Stimulated activated naive CD8-positive, alpha-beta T cell treated with anti-CD3 and anti-CD28 coated beads, Interleukin-15, Interleukin-2, amounts not matched to agents 100 ng/mL and 50 ng/mL, for 24 hours (primary cell): ENCODE measurements at regions not wholly inside any gene's neighbourhood (a gene's known extent, or its start where the extent isn't known, plus 50 kb on each side); places are given as distances from the start of the nearest gene placed in this dataset.

Source experiments
- H3K27ac Mint-ChIP-seq: one replicate; pipeline ENCODE4 v1.8.0; 2021; ENCODE audit warnings: mild to moderate bottlenecking, mixed read lengths
- H3K27me3 Mint-ChIP-seq: one replicate; pipeline ENCODE4 v1.8.0; 2021; ENCODE audit warnings: mixed read lengths
- H3K36me3 Mint-ChIP-seq: one replicate; pipeline ENCODE4 v1.8.0; 2021; ENCODE audit warnings: low read depth, mixed read lengths
- H3K4me1 Mint-ChIP-seq: one replicate; pipeline ENCODE4 v1.8.0; 2021; ENCODE audit warnings: low read depth, mixed read lengths
- H3K4me3 Mint-ChIP-seq: one replicate; pipeline ENCODE4 v1.8.0; 2021; ENCODE audit warnings: mild to moderate bottlenecking, mixed read lengths
- H3K9me3 Mint-ChIP-seq: one replicate; pipeline ENCODE4 v1.8.0; 2021; ENCODE audit warnings: mixed read lengths

DNA sequence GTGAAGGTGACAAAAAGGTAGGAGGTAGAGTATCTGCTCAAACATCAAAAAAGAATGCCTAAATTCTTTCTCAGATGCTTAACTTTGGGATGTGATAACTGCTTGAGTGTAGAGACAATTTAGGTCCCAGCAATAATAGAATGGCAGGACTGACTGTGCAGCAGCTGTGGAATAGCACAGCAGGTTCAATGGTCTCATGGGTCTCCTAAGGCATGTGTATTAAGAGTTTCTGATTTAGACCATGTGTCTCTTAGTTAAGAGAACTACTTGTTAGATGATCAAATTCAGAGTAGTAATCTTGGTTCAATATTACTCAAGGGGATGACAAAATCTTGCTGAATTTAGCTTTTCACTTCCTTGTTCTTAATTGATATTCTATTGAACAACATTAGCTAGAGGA is 72.0 kb downstream of the ALX1 start:
- H3K9me3 Mint-ChIP-seq: peaks cover 3% of the 10 kb centered on the region
- no peaks in the 10 kb centered on the region for H3K27me3 Mint-ChIP-seq
- H3K4me3 Mint-ChIP-seq: no peak overlapping the region
- H3K4me1 Mint-ChIP-seq: no peaks in the 10 kb centered on the region
- no peaks in the 10 kb centered on the region for H3K36me3 Mint-ChIP-seq
- no peak overlapping the region for H3K27ac Mint-ChIP-seq

DNA sequence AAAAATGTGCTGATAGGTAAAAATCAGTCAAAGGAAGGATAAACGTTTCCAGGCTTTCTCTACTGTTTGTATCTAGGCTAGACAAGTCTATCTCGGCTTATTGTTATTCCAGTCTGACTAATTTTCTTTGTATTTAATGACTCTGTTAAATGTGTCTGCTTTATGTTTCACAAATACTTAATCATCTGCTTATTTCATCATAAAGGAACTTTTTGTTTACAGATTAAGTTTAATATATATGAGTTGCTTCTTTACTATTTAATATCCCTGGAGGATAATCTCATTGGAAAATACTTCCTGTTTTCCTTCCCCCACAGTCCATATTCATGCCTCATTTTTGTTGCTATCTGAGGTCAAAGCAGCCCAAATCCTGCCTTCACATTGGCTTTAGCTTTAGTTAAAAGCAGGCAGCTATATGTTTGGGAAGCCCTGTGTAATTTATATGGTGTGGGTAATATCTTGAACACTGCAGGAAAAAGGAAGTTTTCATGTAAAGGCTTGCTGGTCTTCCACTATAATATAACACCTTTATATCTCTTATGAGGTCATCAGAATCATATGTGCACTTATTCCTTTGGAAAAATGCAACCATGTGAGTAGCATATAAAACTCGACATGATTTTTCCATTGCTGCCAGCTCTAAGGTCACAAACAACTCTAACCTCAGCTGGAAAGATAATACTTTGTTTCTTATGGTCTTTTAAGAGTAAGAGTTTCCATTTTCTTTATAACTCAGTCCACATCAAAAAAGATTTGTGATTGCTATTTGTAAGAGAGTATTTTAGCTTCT is 76.8 kb downstream of the ALX1 start:
- H3K27me3 Mint-ChIP-seq: no peaks in the 10 kb centered on the region
- no peak overlapping the region for H3K4me3 Mint-ChIP-seq
- no peak overlapping the region for H3K27ac Mint-ChIP-seq
- no peaks in the 10 kb centered on the region for H3K4me1 Mint-ChIP-seq
- H3K36me3 Mint-ChIP-seq: no peaks in the 10 kb centered on the region
- H3K9me3 Mint-ChIP-seq: peaks cover 5% of the 10 kb centered on the region

DNA sequence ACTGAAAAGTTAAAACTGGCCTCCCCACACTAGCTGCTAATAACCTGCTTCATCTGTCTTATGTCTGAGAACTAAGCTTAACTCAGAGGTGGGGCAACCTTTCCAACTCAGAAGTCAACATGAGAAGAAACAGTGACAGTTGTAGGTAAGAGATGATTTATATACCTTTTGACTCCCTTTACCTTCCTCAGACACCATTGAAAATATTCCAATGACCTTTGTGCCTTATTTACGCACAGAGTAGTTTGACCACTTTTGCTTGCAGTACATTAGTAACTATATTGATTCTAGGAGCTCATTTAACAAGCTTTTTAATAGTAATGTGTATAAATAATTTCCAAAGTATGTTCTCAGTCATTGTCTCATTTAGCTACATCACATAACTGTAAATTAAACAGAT is 77.6 kb downstream of the ALX1 start:
- no peak overlapping the region for H3K4me3 Mint-ChIP-seq
- no peaks in the 10 kb centered on the region for H3K27me3 Mint-ChIP-seq
- H3K9me3 Mint-ChIP-seq: peaks cover 7% of the 10 kb centered on the region
- no peak overlapping the region for H3K27ac Mint-ChIP-seq
- no peaks in the 10 kb centered on the region for H3K4me1 Mint-ChIP-seq
- no peaks in the 10 kb centered on the region for H3K36me3 Mint-ChIP-seq

DNA sequence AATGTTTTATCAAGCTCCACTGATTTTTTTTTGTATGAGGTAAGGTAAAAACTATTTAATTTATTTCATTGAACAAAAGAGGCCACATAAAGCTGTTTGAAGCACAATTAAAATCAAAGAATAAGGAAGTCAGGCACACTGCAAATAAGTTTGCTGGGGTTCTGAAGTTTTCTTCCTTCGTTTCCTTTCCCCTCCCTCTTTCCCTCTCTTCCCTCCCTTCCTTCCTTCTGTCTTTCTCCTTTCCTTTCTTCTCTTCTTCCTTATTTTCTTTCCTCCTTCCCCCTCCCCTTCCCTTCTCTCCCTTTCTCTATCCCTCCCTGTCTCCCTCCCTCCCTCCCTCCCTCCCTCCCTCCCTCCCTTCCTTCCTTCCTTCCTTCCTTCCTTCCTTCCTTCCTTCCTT is 78.7 kb downstream of the ALX1 start:
- Mint-ChIP-seq H3K36me3 (no peaks in the 10 kb centered on the region), H3K9me3 (peaks cover 7% of the 10 kb centered on the region), H3K4me3 (no peak overlapping the region)

DNA sequence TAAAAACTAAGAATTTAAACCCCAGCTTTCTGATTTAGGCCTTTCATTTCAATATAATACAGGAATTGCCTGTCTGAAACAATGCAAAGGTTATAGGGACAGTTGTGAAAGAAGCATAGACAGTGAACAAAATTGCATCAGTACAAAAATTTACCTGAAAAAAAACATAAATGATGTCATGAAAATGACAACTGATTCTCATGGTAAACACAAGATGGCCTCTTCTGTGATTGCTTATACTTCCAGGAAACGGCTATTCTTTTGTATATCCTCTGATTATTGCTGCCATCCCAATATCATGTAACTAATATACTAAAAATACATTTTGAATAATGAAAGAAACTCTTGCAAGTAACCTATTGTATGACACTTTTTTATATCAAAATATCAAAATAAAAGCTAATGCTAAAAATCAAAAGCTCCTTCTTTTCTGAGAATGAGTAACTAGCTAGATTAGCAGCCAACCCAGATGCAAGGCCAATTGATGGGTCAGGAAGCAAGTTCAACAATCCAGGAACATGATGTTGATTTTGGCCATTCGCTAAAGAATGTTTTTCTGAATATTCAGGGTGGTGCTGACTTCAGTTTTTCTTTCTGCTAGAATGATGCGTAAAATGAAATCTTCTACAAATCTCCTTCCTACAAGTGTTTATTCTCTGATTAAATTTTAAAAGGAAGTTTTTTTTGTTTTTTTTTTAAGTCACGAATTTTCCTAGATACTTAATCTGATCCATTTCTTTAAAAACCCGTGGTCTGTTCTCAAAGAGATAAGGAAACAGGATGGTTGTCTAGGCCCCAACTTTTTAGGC is 83.6 kb downstream of the ALX1 start:
- no peaks in the 10 kb centered on the region for H3K27me3 Mint-ChIP-seq
- peaks cover 3% of the 10 kb centered on the region for H3K9me3 Mint-ChIP-seq
- H3K27ac Mint-ChIP-seq: no peak overlapping the region
- H3K4me1 Mint-ChIP-seq: no peaks in the 10 kb centered on the region
- H3K36me3 Mint-ChIP-seq: no peaks in the 10 kb centered on the region
- H3K4me3 Mint-ChIP-seq: no peak overlapping the region

More for the DNA sequence above, 78.7 kb downstream of the ALX1 start:
- Mint-ChIP-seq H3K27me3 (no peaks in the 10 kb centered on the region), H3K4me1 (no peaks in the 10 kb centered on the region), H3K27ac (no peak overlapping the region)

DNA sequence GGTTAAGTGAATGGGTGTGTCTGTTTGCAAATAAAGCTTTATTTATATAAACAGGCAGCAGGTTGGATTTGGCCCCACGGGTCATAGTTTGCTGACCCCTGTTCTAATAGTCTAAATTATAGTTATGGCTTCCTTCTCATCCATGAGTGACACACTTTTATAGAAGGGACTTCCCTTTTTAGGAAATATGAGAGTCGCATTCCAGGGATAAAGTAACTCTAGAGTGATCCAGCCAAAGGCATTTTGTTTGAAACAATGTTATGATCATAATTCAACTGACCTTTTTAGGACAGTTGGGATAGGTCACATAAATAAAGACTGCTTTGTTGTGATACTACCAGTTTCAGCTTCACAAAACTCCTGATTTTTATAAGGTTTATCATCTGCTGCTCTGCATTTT is 87.9 kb downstream of the ALX1 start:
- no peak overlapping the region for H3K27ac Mint-ChIP-seq
- H3K27me3 Mint-ChIP-seq: no peaks in the 10 kb centered on the region
- no peak overlapping the region for H3K4me3 Mint-ChIP-seq
- no peaks in the 10 kb centered on the region for H3K9me3 Mint-ChIP-seq
- H3K4me1 Mint-ChIP-seq: no peaks in the 10 kb centered on the region
- no peaks in the 10 kb centered on the region for H3K36me3 Mint-ChIP-seq

DNA sequence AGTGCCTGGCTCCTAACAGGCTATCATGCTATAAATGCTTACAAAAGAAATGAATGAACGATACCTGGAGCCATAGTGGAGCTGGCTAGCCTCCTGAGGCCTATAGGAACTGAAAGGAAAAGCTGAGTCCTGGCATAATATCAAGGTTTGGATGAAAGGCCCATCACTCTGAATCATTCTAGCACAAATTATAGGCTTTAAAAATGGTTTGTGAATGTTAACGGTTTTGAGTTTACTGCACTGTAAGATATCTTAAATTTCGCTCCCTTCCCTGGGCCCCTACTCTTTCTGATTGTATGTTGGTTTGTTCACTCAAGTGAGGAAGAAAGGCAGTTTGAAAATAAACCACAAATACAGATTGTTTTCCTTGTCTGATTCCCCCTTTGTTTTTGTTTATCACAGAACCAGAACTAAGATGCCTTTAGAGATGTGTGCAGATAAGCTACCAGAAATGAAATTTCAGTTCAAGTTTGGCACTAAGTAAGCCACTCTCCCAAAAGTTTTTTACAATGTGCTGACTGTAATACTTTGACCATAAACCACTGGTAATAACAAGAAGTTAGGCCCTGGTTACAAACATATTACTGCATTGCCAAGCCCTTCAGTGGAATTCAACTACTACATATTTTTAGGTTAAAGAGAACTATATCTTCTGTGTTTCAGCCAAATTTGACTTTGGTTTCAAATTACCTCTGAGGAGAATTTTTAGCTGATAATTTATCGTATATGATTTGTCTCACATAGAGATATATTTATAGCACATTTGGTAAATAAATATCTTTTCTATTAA is 89.5 kb downstream of the ALX1 start:
- Mint-ChIP-seq H3K27me3 (no peaks in the 10 kb centered on the region), H3K9me3 (peaks cover 4% of the 10 kb centered on the region), H3K27ac (no peak overlapping the region), H3K4me1 (no peaks in the 10 kb centered on the region), H3K36me3 (no peaks in the 10 kb centered on the region), H3K4me3 (no peak overlapping the region)

DNA sequence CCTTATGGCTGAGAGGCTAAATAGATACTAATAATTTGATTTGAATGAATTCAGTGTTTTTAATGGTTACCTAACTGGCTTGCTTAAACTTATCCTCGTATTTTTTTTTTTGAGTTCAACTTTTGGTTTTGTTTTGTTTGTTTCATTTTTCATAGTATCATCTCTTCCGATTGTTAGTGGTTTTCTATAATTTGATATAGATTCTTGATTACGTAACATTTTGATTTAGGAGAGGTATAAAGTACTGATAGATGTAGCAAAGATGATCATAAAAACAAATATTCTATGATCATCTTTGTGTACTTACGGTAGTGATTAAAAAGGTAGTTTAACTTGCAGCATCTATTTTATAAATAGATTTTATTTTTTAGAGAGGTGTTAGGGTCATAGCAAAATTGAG is 93.0 kb downstream of the ALX1 start:
- Mint-ChIP-seq H3K27ac (no peak overlapping the region), H3K27me3 (no peaks in the 10 kb centered on the region), H3K36me3 (no peaks in the 10 kb centered on the region), H3K4me3 (no peak overlapping the region), H3K4me1 (no peaks in the 10 kb centered on the region), H3K9me3 (peaks cover 4% of the 10 kb centered on the region)

DNA sequence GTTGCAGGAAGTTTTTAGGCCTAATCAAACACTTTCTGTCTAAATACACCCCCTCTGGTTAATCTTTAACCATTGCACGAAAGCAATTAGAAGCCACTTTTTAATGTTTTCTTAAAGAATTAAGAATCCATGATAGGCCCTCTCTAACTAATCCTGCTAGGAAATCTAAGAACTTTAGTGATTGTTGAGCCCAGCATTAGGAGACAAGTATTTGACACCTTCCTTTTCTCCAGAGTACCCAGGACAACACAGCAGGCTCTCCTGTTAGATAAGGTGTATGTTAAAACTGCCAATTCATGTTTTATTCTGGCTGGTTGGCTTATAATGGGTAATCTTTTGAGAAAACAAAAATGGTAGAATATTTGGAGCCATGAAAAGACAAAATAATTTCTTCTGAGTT is 95.0 kb downstream of the ALX1 start:
- Mint-ChIP-seq H3K36me3 (no peaks in the 10 kb centered on the region), H3K27me3 (no peaks in the 10 kb centered on the region), H3K4me3 (no peak overlapping the region), H3K4me1 (no peaks in the 10 kb centered on the region), H3K9me3 (peaks cover 4% of the 10 kb centered on the region), H3K27ac (no peak overlapping the region)

DNA sequence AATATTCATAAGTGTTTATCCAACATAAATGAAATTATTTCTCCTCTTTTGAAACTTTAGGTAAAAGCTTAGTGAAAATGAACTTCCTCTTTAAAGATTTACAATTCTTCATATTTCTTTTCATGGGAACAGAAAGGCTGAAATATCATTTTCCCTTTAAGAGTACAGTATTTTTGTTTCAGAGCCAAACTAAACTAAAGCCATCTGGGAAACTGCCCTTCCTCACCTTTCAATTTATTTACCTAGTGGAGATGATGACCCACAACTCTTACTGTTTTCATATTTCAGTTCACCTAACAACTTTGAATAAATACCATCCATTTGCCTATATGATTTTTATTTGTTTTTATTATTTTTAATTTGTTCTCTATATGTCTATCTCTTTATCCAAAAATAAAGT is 105.4 kb downstream of the ALX1 start:
- H3K9me3 Mint-ChIP-seq: no peaks in the 10 kb centered on the region
- H3K27ac Mint-ChIP-seq: no peak overlapping the region
- H3K36me3 Mint-ChIP-seq: no peaks in the 10 kb centered on the region

DNA sequence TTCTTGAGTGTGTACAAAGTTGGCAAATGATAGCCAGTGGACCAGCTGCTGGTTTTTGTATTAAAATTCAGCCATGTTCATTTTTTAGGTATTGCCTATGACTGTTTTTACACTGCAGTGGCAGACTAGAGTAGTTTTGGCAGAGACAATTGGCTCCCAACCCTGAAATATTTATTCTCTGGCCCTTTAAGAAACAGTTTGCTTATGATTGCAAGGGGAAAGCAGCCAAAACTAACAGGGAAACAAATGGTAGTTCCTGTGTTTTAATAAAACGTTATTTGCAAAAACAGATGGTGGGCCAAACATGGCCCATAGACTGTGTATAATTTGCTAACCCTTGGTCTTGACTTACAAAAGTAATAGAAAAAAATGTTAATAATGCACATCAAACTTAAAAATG is 110.2 kb downstream of the ALX1 start:
- H3K9me3 Mint-ChIP-seq: no peaks in the 10 kb centered on the region

More for the DNA sequence above, 105.4 kb downstream of the ALX1 start:
- H3K4me1 Mint-ChIP-seq: no peaks in the 10 kb centered on the region
- H3K27me3 Mint-ChIP-seq: no peaks in the 10 kb centered on the region
- H3K4me3 Mint-ChIP-seq: no peak overlapping the region

DNA sequence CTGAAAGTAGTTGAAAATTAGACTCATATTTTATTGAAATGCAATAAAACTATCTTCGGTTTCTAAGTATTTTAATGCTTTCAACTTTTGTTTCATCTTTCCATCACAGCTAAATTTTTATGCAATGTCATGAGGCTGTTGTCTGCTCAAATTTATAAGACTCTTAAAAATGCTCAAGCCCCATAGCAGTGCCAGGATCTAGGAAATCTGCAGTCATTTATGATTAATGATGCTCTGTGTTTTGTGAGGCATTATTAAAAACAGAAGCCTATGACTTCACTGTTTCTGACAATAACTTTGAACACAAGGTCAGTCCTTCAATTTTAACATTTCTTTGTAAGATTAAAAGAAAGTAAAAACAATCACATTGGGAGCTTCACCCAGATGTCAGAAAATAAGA is 112.5 kb downstream of the ALX1 start:
- Mint-ChIP-seq H3K4me3 (no peak overlapping the region), H3K9me3 (no peaks in the 10 kb centered on the region), H3K27ac (no peak overlapping the region), H3K4me1 (no peaks in the 10 kb centered on the region), H3K27me3 (no peaks in the 10 kb centered on the region), H3K36me3 (no peaks in the 10 kb centered on the region)

More for the DNA sequence above, 110.2 kb downstream of the ALX1 start:
- H3K36me3 Mint-ChIP-seq: no peaks in the 10 kb centered on the region
- H3K27me3 Mint-ChIP-seq: no peaks in the 10 kb centered on the region
- H3K4me3 Mint-ChIP-seq: no peak overlapping the region
- H3K4me1 Mint-ChIP-seq: no peaks in the 10 kb centered on the region
- no peak overlapping the region for H3K27ac Mint-ChIP-seq

DNA sequence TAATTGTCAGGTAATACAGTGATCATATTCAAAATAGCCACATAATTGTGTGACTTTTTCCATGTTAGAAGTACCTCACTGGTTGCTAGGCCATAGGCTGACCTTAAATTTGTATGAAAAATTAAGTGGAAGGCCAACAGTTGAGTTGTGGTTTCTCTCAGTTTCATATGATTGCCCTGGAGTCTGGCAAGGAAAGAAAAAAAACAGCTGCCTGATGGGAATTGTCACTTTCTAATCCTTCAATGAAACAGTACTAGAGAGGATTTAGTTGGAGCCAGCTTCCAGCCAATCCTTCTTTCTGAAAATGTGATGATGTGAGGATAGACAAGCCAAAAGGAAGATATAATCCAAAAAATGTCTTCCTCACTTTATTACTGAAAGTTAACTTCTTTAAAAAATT is 113.6 kb downstream of the ALX1 start:
- Mint-ChIP-seq H3K36me3 (no peaks in the 10 kb centered on the region), H3K4me1 (no peaks in the 10 kb centered on the region), H3K9me3 (no peaks in the 10 kb centered on the region)

DNA sequence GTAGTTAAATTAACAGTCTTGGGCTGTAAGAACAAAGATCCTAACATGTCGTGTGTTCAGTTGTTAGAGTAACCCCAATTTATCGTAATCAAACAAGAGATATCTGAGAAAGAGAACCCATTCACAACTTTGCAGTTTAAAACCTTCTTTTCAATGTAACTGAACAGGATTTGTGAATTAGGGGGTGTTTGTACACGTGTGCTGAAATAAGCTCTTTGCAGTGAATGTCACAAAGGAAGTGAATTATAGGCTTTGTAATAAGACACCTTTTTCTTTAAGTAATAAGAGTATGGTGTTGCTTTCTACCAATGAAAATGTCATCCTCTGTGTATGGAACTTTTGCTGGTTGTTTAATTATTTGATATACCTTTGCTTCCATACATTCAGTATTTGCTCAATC is 114.0 kb downstream of the ALX1 start:
- Mint-ChIP-seq H3K4me1 (no peaks in the 10 kb centered on the region), H3K9me3 (no peaks in the 10 kb centered on the region), H3K4me3 (no peak overlapping the region), H3K27ac (no peak overlapping the region), H3K36me3 (no peaks in the 10 kb centered on the region), H3K27me3 (no peaks in the 10 kb centered on the region)

More for the DNA sequence above, 113.6 kb downstream of the ALX1 start:
- Mint-ChIP-seq H3K27ac (no peak overlapping the region), H3K4me3 (no peak overlapping the region), H3K27me3 (no peaks in the 10 kb centered on the region)

DNA sequence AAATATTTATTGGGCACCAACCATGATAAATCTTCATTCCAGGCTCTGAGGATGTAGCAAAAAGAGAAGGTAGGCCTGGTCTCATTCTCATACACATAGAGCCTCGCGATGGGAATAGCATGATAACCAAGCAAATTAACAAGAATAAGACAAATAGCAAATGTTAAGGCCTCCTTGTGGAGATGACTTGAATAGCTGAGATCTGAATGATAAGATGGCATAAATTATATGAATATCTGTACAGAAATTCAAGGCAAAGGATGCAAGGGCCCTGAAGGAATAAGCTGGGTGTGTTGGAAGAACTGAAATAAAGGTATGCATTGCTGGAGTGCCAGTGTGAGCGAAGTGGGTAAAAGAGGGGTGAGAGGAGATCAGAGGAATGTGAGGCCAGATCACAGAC is 114.8 kb downstream of the ALX1 start:
- no peaks in the 10 kb centered on the region for H3K9me3 Mint-ChIP-seq
- H3K36me3 Mint-ChIP-seq: no peaks in the 10 kb centered on the region
- no peaks in the 10 kb centered on the region for H3K4me1 Mint-ChIP-seq
- H3K27me3 Mint-ChIP-seq: peaks cover under 1% of the 10 kb centered on the region
- H3K4me3 Mint-ChIP-seq: no peak overlapping the region
- no peak overlapping the region for H3K27ac Mint-ChIP-seq
